Psoas muscle (tissue), 7 donors: ENCODE measurements at regions not wholly inside any gene's neighbourhood (a gene's known extent, or its start where the extent isn't known, plus 50 kb on each side); places are given as distances from the start of the nearest gene placed in this dataset.

ENCODE experiments used
- ATAC-seq, 4 donors: fragments of 200-7000 bp; cut with Tn5 transposase; one replicate each; pipeline ENCODE4 v1.9.1; 2020; ENCODE audit warnings: moderate library complexity in 3 of 4, mild to moderate bottlenecking in 2 of 4
- DNase-seq, 2 donors: peaks; one replicate each; pipeline ENCODE4 v3.0.0-alpha.2; 2020
- H3K27ac ChIP-seq: fragments of 200-600 bp; one replicate; pipeline ENCODE4 v1.8.0; 2022
- H3K27me3 ChIP-seq, 3 donors: fragments of 200-600 bp in 1 of 3; one replicate each; pipeline versions ENCODE4 v1.6.1 to v1.8.0; 2013 to 2022; ENCODE audit warnings: low read length in 2 of 3, mild to moderate bottlenecking in 2 of 3, moderate library complexity in 1 of 3; ENCODE audit not compliant: insufficient read depth in 3 of 3
- H3K36me3 ChIP-seq, 2 donors: fragments of 200-600 bp in 1 of 2; one replicate each; pipeline versions ENCODE4 v1.6.1 to v1.8.0; 2013 to 2022; ENCODE audit warnings: low read depth in 1 of 2, mild to moderate bottlenecking in 1 of 2, moderate library complexity in 1 of 2; ENCODE audit not compliant: insufficient read depth in 1 of 2
- H3K4me1 ChIP-seq: fragments of 200-600 bp; one replicate; pipeline ENCODE4 v1.8.0; 2022
- H3K4me3 ChIP-seq: fragments of 200-600 bp; one replicate; pipeline ENCODE4 v1.8.0; 2022; ENCODE audit warnings: mild to moderate bottlenecking
- H3K9me3 ChIP-seq: fragments of 200-600 bp; one replicate; pipeline ENCODE4 v1.8.0; 2022
- CTCF ChIP-seq: fragments of 200-600 bp; IDR thresholded peaks from one replicate; pipeline ENCODE4 v1.8.0; 2022; ENCODE audit warnings: antibody characterized with exemption
- WGBS, 3 donors: extraction: QIAGEN DNeasy Blood & Tissue Kit; methylation state at CpG; one replicate each; pipeline versions ENCODE4 v1.1.6 to v1.1.7; 2013; 5-methylcytosine and 5-hydroxymethylcytosine counted together
- intact Hi-C, 2 donors: fragments of 100-400 bp; cut with DNase I; formaldehyde crosslinking; loops; one replicate each; pipeline versions ENCODE4 v1.11.0 to v1.14.2; 2022
- donor health status: healthy with polysubstance abuse.
- donor health status: DM: no; HTN: no; CAD: no; lungs with moderate emphysema.
- donor health status: Bipolar disorder and iron deficiency.
- donor health status: healthy.
- donor health status: DM: yes; HTN: yes; CAD: no.
- donor health status: DM: no; HTN: no; CAD: no.
- donor health status: DM: yes; HTN: yes; CAD: no.

GRCh38 chr4:54954656-54955388 lies 170.6 kb downstream of the KDR start:
- H3K4me3 ChIP-seq, result no peak overlapping the region
- ATAC-seq (no peak), DNase-seq (no peak)
- 48 to 66% (median 60%) methylated on average over 2 of the region's 2 CpGs for WGBS, 3 donors
- no peaks in the 10 kb centered on the region for H3K9me3 ChIP-seq
- H3K4me1 ChIP-seq, result no peaks in the 10 kb centered on the region
- H3K27ac ChIP-seq, result no peak overlapping the region
- H3K36me3 ChIP-seq, result no peaks in the 10 kb centered on the region
- intact Hi-C loops, result no loop called here
- no peaks in the 10 kb centered on the region for H3K27me3 ChIP-seq
- TF ChIP-seq CTCF, result no peak

- no peaks in the 10 kb centered on the region for H3K4me1 ChIP-seq
- no peaks in the 10 kb centered on the region for H3K36me3 ChIP-seq
- intact Hi-C loops, result no loop called here
- no peaks in the 10 kb centered on the region for H3K27me3 ChIP-seq
- no peak overlapping the region for H3K4me3 ChIP-seq
- ATAC-seq (no peak), DNase-seq (no peak)
- H3K9me3 ChIP-seq, result no peaks in the 10 kb centered on the region
- H3K27ac ChIP-seq, result no peak overlapping the region
- 71 to 78% (median 75%) methylated on average over 1 of the region's 1 CpG for WGBS, 3 donors
- TF ChIP-seq CTCF, result no peak
Measured at GRCh38 chr4:54946741-54947140, 178.7 kb downstream of the KDR start.

- ATAC-seq (no peak), DNase-seq (no peak)
- H3K9me3 ChIP-seq, result no peaks in the 10 kb centered on the region
- H3K4me3 ChIP-seq, result no peak overlapping the region
- 68 to 79% (median 73%) methylated on average over 6 of the region's 6 CpGs for WGBS, 3 donors
- no peaks in the 10 kb centered on the region for H3K27me3 ChIP-seq
- H3K36me3 ChIP-seq, result no peaks in the 10 kb centered on the region
- no peaks in the 10 kb centered on the region for H3K4me1 ChIP-seq
- TF ChIP-seq CTCF, result no peak
- intact Hi-C loops, result no loop called here
- no peak overlapping the region for H3K27ac ChIP-seq
Measured at GRCh38 chr4:54945838-54946237, 179.6 kb downstream of the KDR start.

DNA sequence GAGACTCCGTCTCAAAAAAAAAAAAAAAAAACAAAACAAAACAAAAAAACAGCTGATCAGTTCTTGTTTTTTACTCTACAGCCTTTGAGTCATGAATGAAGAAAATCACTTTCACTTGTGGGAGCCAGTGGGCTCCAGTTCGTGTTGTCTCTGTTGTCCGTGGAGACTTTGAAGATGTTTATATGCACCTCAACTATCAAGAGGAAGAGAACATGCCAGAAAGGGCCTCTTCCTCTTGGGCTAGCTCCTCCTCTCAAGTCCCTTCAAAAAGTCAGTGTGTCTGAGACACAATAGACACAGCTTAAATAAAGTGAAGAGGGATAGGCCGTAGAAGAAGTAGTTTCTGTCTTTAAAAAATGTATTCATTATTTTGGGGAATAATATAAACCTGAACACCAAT lies 182.7 kb downstream of the KDR start:
- intact Hi-C loops, result no loop called here
- no peaks in the 10 kb centered on the region for H3K36me3 ChIP-seq
- no peak overlapping the region for H3K4me3 ChIP-seq
- H3K27ac ChIP-seq, result peak overlapping the region; percentile 27
- H3K9me3 ChIP-seq, result no peaks in the 10 kb centered on the region
- ATAC-seq, result no peak
- no peak for TF ChIP-seq CTCF
- H3K27me3 ChIP-seq, result no peaks in the 10 kb centered on the region
- WGBS, 3 donors, result 51 to 63% (median 57%) methylated on average over 3 of the region's 4 CpGs
- H3K4me1 ChIP-seq, result no peaks in the 10 kb centered on the region
- no peak for DNase-seq
